Left ventricle myocardium superior (tissue), 1 donor: ENCODE measurements at regions not wholly inside any gene's neighbourhood (a gene's known extent, or its start where the extent isn't known, plus 50 kb on each side); places are given as distances from the start of the nearest gene placed in this dataset.
"Not testable (repeated sequence)": the region's sequence is repeated elsewhere in the genome, so short reads cannot be mapped to it uniquely, and the experiment has no call there.

Experiments used
- ATAC-seq: fragments of 200-7000 bp; cut with Tn5 transposase; one replicate; pipeline ENCODE4 v1.9.1; 2020; ENCODE audit warnings: mild to moderate bottlenecking, moderate library complexity
- DNase-seq: peaks from one replicate; pipeline ENCODE4 v3.0.0-alpha.2; 2020
- intact Hi-C: fragments of 100-400 bp; cut with micrococcal nuclease; formaldehyde crosslinking; loops from one replicate; pipeline ENCODE4 v1.11.0; 2022
- donor health status: DM: no; HTN: yes; CAD: no; lungs with severe emphysema.

GRCh38 chr20:51275826-51276225 is 252.9 kb upstream of the KCNG1 start:
- ATAC-seq (no peak), DNase-seq (no peak)
- intact Hi-C loops: no loop called here

- no peak for ATAC-seq
- intact Hi-C loops: no loop called here
These were observed 252.3 kb upstream of the KCNG1 start for GRCh38 chr20:51275181-51275580.

DNA sequence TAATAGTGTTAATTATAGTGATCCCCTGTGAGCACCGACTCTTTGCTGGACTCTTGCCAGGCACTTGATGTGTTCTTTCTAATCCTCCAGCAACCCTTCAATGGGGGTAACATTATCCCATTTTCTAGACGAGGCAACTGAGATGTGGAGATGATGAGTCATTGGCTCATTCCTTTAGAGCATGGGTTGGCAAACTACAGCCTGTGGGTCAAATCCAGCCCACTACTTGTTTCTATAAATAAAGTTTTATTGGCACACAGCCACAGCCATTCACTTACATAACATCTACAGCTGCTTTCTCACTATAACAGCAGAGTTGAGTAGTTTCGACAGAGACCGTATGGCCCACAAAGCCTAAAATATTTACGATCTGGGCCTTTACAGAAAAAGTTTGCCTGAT is 249.5 kb upstream of the KCNG1 start:
- intact Hi-C loops: no loop called here

More at GRCh38 chr20:51275181-51275580, 252.3 kb upstream of the KCNG1 start:
- no peak for DNase-seq

DNA sequence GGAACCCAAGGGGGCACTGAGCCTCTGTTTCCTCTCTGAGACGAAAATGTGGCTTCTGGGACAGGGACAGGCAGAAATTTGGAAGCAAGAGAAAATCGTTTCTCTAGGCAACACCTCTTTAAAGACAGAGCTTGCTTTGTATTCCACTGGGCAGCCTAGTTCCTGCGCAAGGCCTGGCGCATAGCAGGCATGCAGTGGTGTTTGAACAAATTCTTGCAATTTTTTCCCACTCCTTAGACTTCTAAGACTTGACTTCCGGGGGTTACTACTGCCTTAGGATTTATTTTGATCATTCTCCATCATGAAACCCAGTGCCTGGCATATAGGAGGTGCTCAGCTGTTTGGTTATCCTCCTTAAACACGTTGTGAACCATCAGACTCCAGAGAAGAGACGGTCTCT is 249.0 kb upstream of the KCNG1 start:
- intact Hi-C loops: no loop called here
- no peak for DNase-seq
- no peak for ATAC-seq

More for the DNA sequence above, 249.5 kb upstream of the KCNG1 start:
- DNase-seq: no peak
- no peak for ATAC-seq

DNA sequence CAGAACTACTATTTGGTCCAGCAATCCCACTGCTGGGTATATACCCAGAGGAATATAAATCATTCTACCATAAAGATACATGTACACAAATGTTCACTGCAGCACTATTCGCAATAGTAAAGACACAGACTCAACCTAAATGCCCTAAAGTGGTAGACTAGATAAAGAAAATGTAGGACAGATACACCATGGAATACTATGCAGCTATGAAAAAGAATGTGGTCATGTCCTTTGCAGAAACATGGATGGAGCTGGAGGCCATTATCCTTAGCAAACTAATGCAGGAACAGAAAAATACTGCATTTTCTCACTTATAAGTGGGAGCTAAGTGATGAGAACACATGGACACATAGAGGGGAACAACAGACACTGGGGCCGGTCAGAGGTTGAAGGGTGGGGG is 248.4 kb upstream of the KCNG1 start:
- intact Hi-C loops: not testable (repeated sequence)

GRCh38 chr20:51269671-51270070 is 246.8 kb upstream of the KCNG1 start:
- DNase-seq (no peak), ATAC-seq (no peak)
- intact Hi-C loops: no loop called here

More for the DNA sequence above, 248.4 kb upstream of the KCNG1 start:
- not testable (repeated sequence) for ATAC-seq, DNase-seq

GRCh38 chr20:51267679-51268078 is 244.8 kb upstream of the KCNG1 start:
- DNase-seq: no peak
- intact Hi-C loops: no loop called here
- ATAC-seq: no peak

DNA sequence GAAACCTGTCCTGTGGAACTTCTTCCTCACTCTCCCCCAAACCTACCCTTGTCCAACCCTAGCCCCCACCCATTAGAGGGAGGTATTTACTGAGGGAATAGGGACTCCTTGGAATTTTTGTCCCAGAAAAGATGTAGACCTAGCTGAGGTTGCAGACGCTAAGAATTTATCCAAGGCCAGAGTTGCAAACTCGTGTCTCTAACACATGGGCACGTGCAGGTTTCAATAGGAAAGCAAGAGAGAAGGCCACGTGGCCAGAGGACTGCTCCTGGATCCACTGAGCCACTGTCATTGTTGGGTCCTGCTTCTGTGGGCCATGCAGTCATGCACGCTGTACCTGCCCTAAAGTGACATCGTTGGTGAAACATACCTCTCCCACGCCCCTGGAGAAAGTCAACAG is 243.4 kb upstream of the KCNG1 start:
- DNase-seq (no peak), ATAC-seq (no peak)
- intact Hi-C loops: no loop called here

DNA sequence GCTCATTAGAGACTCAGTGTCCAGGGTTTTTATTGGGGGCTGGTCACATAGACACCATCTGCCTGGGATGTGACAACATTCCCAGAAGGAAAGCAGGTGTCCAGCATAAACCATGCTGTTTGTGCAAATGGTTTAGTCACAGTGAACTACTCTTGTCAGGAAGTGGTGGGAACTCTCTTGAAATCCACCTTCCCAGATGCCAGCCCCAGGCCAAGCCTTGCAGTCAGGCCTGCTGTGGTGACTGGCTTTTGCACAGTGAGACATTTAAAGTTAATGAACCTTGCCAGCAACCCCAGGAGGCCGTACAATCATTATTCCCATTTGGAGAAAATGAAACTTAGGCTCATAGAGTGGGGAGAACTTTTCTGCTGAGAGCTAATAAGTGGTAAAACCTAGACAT is 242.5 kb upstream of the KCNG1 start:
- DNase-seq (no peak), ATAC-seq (no peak)
- intact Hi-C loops: no loop called here

DNA sequence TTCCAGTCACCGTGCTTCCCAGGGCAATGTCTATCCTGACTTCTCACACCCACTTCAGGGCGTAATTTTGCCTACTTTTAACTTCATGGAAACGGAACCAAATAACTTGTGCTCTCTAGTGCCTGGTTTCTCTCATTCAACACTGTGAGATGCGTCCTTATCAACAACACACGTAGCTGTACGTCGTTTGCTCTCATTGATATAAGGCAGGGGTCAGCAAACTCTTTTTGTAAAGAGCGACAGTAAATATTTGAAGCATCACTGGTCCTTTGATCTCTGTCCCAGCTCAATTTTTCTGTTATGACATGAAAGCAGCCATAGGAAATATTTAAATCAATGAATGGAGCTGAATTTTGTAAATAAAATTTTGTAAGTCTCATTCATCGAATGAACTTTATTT is 239.3 kb upstream of the KCNG1 start:
- DNase-seq (no peak), ATAC-seq (no peak)
- intact Hi-C loops: no loop called here

GRCh38 chr20:51259455-51259854 is 236.5 kb upstream of the KCNG1 start:
- intact Hi-C loops: no loop called here
- DNase-seq: no peak
- no peak for ATAC-seq

DNA sequence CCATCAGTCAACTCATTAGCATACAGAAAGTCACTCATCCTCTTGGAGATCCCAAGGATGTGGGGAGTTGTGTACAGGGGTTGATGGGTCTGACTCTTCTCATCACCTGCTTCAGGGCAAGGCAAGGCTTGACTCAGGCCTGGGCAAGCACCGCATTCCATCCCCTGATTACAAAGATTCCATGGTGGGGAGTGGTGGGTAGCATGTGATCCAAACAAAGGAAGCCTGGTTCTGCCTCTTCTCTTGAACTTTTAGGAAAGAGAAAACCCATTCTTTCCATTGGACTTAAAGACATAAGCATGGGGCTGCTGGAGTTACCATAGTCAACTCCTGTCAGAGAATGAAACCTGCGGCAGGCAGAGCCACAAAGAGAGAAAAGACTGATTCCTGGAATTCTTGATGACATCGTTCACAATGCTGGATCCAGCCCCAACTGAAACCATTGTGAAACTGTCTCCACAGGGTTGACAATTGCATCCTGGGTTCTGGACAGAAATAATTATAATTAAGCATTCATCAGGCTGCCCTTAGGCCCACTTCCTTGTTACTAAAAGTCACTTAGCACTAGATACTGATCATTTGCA is 235.8 kb upstream of the KCNG1 start:
- intact Hi-C loops: no loop called here
- DNase-seq (no peak), ATAC-seq (no peak)

DNA sequence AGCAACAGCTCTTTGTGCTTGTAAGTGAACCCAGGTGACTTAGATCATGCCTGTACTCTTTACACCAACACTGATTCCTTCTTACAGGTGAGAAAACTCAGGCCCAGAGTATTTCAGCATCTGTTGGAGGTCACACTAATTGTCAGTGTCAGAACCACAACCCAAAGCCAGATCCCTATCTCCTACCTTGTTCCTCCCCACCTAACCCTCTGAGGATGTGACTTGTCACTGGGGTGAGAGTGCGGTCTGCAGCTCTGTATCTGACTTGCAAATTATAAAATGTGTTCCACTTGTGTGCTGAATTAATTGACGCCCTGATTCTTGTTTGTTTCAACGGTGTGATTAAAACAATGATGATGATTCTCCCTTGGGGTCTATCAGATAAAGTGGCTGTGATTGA is 232.5 kb upstream of the KCNG1 start:
- DNase-seq (no peak), ATAC-seq (no peak)
- intact Hi-C loops: no loop called here

- no peak for DNase-seq
- intact Hi-C loops: no loop called here
- no peak for ATAC-seq
These were observed 230.4 kb upstream of the KCNG1 start for GRCh38 chr20:51253280-51253679.

- DNase-seq: no peak
- intact Hi-C loops: no loop called here
- ATAC-seq: no peak
These were observed 226.9 kb upstream of the KCNG1 start for GRCh38 chr20:51249781-51250180.

GRCh38 chr20:51249215-51249614 is 226.3 kb upstream of the KCNG1 start:
- intact Hi-C loops: no loop called here
- DNase-seq: no peak
- no peak for ATAC-seq

- no peak for DNase-seq
- no peak for ATAC-seq
- intact Hi-C loops: no loop called here
These were observed 221.6 kb upstream of the KCNG1 start for GRCh38 chr20:51244466-51244865.

GRCh38 chr20:51238675-51239305 is 215.9 kb upstream of the KCNG1 start:
- intact Hi-C loops: no loop called here
- no peak for ATAC-seq
- DNase-seq: no peak

DNA sequence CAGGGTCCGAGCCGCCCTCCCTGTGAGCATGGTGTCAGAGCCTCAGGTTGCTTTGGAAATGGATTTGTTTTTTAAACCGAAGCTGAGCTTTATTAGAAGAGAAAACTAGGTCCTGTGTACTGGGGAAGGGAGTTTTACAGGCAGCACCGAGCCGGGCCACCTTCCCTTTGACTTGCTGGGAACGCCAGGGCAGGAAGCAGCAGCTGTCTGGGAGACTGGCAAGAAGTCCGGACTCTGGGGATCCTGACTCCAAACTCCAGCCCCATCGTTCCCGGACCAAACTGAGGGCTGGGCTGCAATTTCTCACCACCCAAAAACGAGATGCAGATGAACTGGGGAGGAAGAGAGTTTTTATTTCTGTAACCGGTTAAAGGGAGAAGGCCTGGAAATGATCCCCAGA is 214.9 kb upstream of the KCNG1 start:
- intact Hi-C loops: no loop called here
- peak; percentile 88 for ATAC-seq
- peak; percentile 61 for DNase-seq

DNA sequence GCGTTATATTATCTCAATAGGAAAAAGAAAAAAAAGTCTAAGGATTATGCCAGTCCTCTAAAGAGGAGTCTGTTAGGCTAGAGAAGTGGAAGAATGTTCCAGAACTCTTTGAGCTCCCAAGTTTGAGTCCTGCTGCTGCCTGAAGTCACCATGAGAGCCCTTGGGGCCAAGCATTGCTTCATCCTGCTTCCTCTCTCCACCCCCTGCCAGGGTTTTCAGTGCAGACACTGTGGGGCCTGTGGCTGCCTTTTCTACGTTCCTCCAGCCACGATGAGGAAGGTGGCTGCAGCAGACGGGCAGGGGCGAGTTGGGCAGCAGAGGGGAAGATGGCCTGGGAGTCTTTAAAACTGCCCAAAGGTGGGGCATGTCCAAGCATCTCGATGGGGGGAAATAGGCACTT is 214.4 kb upstream of the KCNG1 start:
- peak; percentile 96 for ATAC-seq
- intact Hi-C loops: no loop called here

GRCh38 chr20:51236421-51236820 is 213.5 kb upstream of the KCNG1 start:
- ATAC-seq (no peak), DNase-seq (no peak)
- intact Hi-C loops: no loop called here

More for the DNA sequence above, 214.4 kb upstream of the KCNG1 start:
- DNase-seq: peak; percentile 50
